GM19397 (cell line): ENCODE measurements at regions not wholly inside any gene's neighbourhood (a gene's known extent, or its start where the extent isn't known, plus 50 kb on each side); places are given as distances from the start of the nearest gene placed in this dataset.
"Not testable (repeated sequence)": the region's sequence is repeated elsewhere in the genome, so short reads cannot be mapped to it uniquely, and the experiment has no call there.

Experiments
- ATAC-seq: cut with Tn5 transposase; IDR thresholded peaks from one replicate; pipeline ENCODE4 v1.9.1; 2021; ENCODE audit warnings: mild to moderate bottlenecking, moderate library complexity; ENCODE audit not compliant: unreplicated experiment

DNA sequence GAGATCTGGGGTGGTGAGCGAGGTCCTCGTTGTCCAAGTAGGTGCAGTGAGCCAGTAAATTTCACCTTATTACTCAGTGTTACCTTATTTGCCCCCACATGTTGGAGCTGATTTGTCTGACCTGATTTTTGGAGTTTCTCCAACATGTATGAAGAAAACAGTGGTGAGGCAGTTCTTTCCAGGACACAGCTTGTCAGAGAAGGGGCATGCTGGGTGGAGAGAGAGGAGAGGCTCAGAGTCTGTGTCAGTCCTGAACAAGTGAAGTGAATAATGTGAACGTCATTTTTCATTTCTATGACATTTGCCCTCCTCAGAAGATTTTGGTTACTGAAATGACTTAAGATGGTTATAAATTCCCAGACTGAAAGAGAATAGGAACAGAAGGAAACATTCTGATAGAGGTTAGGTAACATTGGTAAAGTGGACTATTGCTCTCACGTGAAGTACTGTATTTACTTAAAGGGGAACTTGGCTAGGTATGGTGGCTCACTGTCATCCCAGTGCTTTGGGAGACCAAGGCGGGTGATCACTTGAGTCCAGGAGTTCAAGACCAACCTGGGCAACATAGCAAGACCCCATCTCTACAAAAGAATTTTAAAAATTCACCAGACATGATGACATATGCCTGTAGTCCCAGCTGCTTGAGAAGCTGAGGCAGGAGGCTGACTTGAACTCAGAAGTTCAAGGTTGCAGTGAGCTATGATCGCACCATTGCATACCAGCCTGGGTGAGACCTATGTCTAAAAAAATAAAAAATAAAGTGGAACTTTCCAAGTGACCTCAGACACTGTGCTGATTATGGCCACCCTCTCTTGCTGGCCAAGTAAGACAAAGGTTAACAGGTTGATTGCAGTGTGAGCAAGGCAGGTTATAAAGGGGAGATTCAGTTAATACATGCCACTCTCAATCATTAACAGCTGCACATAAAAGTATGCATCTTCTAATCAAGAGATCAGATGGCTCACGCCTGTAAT lies 184.3 kb downstream of the EDN1 start:
- ATAC-seq = no peak

DNA sequence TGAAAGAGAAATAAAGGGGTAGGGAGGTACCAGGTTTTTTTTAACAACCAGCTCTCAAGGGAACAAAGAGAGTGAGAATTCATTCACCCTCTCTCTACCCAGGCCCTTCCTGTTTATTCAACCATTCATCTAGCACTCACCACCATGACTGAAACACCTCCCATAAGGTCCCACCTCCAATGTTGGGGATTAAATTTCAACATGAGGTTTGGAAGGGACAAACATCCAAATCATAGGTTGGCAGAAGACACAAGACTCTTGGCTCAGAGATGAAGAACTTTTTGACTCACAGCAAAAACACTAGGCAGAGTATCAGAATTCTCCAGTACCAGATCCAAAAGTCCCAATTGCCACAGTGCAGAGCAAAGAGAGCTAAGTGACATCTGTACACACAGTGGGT lies 186.3 kb downstream of the EDN1 start:
- no peak for ATAC-seq

DNA sequence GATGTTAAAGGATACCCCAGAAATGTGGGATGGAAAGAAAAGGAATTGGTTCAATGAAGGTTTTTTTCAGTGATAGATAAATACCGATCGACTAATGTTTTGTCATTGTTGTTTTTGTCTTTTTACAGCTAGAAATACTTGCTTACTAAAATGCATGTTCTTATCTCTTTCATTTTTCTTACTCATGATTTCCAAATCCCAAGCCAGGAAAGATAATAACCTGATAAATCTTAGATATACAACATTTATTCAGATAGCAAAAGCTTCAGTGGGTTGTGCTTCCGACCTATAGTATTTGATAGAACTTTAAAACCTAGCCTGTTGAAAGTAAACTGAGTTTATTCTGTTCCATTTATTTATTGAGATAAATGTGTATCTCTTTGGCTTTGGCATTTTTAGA lies 187.5 kb downstream of the EDN1 start:
- ATAC-seq = no peak

DNA sequence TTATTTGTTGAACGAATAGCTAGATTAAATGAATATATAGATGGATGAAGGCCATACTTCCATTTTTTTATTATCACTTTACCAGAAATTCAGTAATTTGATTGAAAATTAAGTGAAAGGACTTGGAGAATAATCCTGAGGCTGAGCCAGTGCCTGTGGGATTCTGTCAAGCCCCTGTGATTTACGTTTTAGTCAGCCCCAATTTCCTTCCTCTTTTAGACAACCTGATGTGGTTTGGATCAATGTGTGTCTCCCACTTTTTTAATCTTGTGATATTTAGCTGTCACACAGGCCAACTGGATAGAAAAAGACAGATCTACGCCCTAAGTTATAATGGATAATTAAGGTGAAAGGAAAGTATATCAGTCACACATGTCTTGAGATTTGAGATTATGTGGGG lies 188.8 kb downstream of the EDN1 start:
- ATAC-seq = no peak

DNA sequence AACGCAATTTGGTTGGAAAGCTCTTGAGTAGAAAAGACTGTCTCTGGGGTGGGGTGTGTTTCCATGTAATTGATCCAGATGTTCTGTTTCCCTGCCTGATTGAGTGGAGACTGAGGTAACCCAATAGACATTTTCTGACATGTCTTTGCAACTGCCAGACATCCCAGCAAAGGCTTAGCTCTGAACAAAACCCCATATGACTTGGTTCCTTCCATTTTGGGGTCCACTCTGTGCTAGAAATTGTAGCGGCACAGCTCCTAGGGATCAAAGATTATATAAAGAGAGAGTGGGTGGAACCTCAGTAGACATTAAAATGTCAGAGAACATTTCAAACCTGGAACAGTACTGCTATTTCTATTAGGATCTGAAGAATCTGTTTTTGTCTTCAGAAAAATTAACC lies 189.3 kb downstream of the EDN1 start:
- no peak for ATAC-seq

DNA sequence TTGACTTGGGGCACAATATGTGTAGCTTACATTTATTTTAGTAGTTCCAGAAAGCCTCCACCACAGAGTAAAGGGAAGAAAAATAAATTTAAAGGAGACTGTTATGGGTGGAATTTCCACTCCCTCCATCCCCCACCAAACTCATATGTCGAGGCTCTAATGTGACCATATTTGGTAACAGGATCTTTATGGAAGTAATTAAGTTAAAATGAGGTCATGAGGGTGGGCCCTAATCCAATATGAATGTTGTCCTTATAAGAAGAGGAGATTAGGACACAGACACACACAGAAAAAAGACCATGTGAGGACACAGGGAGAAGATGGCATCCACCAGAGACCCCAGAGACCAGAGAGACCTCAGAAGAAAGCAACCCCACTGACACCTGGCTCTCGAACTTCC lies 189.7 kb downstream of the EDN1 start:
- no peak for ATAC-seq

DNA sequence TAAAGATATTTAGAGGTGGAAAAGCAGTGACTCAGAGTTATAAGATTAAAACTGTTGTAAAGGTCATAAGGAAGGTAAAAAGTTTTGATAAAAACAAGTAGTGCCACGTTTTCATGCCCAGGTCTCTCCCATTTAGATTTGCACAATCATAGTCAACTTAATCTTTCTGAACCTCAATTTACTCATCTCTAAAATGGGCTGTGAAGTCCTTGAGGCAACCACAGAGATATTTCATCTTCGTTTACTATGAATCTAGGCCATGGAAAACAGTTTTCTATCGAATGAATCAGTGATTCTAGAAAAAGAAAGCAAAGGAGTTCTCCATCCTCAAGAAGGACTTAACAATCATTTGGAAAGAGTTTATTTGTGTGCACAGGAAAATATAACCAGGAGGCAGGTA lies 190.2 kb downstream of the EDN1 start:
- ATAC-seq = no peak

DNA sequence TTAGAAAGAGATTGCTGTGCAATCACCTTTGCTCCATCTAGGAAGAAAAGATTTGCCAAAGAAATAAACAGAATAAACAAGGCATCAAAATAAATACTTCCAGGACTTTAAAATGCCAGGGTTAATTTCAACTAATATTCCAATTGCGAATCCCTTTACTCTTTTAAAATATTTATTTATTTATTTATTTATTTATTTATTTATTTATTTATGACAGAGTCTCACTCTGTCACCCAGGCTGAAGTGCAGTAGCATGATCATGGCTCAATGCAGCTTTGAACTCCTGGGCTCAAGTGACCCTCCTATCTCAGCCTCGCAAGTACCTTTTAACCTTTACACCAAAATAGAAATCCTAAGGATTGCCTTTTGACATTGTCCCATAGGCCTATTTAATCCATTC lies 191.1 kb downstream of the EDN1 start:
- no peak for ATAC-seq

DNA sequence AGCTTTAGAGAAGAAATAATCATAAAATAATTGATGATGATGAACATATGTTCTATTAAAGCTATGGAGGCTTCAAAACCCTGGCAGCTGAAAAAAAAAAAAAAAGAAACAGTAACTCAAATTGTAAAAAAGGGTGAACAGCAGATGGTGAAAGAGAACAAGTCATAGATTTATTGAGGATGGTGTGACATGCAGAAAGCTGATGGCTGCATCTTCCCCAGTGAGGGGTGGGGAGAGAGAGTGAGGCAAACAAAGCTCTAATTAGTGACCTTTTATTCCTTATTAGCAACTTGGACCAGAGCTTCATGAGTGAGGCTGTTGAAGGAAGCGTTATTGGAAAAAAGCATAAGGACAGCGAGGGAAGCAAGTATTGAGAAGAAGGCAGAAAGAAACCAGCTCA lies 191.7 kb downstream of the EDN1 start:
- ATAC-seq = no peak

DNA sequence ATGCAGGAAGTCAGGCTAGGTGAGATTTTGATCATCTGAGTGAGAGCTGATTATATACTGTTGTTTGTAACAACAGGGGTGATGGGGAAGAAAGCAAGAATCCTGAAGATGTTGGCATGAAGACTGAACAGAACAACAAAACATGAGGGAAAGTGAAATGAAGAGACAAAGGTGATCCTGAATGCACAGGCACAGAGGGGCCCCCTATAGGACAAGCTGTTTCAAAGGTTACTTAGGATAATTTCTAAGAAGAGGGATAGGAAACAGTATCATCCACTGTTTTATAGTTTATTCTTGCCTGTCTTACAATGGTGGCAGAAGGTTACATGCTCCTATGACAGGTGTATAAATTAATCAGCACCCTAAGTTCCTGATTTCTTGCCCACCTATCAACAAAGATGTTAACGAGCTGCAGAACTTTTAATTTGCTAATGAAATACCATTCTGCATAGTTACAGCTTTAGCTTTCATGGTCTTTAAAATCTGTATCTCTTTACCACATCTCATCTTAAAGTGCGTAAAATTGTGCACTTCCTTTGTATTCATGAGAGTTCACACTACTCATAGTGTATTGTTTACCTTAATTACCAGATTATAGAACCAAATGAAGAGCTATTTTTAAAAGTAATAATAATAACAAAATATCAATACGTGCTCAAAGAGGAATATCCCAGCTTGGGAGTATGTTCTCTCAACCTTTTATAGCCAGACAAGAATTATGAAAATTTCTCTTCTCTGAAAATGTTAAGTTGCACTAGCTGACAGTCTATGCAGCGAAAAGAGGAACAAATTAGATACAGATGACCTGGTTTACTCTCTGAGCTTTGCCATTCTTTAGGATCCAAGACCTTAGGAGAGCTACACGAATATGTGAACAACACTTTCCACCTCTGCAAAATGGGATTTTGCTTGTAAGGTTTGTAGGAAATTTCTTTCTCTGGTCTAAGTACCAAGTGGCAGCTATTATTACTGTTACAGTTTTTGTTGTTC lies 192.5 kb downstream of the EDN1 start:
- ATAC-seq = no peak

DNA sequence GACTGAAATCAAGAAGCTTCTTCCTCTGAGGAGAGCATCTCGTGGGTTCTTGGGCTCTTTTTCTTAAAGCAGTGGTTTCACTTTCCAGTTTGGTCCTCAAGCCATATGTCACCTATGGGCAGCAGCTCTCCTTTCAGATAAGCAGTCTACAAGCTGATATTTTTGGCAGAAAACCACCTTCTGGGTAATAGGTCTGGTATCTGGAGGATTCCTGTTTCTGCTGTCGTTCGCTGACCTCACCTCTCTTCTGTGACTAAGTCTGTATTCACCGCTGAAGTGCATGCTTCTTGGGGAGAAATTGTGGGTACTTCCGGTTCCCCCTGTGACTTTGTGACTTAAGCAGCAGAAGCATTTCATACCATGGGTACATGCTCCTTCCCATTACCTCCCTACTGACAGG lies 193.6 kb downstream of the EDN1 start:
- peak; percentile 78 for ATAC-seq

DNA sequence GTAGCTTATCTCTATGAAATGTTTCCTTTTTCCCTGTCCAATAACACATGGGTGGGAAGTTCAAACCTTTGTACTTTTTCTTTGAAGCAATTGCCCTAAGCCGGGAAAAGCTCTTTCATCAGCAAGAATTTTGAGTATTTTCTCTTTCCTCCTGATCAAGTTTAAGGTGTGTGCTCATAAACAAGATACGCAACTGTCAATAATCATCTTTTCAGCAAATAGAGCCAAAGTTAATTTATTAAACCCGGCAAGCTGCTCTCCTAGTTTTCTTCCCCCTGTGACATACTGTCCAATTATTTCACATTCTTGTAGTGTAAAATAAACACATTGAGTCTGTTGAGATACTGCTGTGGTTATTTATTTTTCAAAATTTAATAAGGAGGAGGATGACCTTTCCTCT lies 194.4 kb downstream of the EDN1 start:
- ATAC-seq = no peak

DNA sequence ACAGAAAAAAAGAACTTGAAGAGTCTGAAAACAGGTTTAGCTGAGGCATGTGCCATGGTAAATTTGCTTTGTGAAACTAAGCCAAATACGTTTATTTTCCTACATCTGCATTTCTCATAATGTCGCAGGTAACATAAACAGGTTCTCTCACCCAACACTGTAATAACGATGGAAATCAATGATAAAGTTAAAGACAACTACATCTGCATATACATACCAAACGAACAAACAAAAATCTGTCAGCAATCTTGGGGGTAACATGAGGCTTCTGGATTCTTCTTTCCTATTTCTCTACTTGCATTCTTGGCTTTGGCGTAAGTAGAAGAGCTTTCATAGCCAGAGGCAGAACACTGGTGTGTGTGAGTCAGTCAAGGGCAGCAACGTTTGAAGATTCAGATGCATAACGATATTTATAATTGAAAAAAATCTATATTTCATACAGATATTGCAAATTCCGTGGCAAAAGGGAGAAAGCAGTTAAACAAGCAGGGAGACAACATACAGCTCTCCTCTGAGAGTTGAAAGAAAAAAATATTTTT lies 195.1 kb downstream of the EDN1 start:
- no peak for ATAC-seq

DNA sequence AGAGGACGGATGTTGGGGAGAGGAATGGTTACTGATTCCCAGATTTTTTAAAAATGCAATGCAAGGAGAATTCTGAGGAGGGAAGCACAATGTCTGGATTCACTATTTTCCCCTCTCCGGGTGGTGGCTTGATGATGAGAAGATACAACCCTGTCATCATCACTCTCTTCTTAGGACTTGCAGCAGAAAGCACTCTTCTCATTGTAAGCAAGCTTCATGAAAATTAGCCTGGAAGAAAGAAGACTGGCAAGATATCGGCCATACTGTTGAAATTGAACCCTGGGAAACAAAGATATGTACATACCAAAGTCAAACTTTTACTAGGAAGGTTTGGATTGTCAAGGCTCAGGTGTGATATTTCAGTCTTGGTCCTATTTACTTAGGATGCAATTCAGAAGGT lies 195.7 kb downstream of the EDN1 start:
- ATAC-seq = no peak

DNA sequence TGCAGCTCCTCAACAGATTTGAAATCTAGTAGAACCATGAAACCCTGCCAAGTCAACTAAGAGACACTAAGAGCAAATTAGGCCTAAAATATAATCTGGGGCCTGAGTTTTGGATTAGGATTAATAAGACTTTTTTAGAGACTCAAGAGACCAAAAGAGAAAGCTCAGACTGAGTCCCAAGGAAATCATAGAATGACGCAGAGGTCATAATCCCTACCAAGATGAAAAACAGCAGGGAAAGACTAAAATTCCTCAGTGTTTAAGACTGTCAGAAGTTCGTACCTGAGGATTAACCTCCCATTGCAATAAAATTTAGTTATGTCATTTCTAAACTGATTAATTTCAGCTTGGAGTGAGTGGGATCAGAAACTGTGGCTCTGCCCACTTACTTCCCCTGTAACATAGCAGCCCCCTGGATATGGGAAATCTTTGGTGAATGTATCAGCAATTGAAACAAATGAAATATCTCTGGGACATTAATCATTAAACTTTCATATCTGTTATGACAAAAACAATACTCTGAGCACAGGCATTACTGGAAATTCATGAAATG lies 200.3 kb downstream of the EDN1 start:
- ATAC-seq = no peak

DNA sequence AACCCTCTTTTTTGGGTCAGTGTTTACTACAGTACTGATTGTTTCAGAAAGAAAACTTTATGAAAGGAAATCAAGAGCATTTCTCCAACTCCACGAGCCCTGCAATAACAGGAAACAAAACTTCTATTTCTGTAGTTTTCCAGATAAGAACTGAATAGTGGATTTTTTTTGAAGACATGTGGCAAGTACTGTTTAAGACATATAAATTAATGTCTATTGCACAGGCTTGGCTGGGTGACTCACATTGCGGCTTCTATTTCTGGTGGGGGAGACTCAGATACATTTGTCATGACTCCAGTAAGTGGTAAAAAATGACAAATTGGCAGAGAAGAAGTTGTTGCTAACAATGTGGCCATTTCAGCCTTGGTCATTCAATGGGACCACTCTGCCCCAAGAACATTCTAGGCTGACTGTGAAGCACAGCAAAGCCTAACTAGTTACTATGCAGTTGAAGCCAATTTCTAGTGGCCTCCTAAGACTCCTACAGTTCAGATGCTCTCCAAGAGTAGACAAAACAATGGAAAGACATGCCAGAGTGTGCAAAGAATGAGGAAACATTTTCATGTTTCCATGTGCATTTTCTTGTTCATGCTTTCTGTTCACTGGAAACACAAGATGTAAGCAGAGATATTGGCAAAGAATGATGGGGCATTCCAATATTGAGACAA lies 200.9 kb downstream of the EDN1 start:
- no peak for ATAC-seq

DNA sequence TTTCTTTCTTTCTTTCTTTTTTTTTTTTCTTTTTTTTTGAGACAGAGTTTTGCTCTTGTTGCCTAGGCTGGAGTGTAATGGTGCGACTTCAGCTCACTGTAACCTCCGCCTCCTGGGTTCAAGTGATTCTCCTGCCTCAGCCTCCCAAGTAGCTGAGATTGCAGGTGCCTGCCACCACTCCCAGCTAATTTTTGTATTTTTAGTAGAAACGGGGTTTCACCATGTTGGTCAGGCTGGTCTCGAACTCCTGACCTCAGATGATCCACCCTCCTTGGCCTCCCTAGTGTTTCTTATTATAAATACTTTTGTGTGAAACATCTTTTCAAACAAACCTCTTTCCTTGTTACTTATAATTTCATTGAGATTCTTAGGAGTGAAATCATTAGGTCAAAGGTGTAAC lies 202.8 kb downstream of the EDN1 start:
- ATAC-seq = not testable (repeated sequence)

DNA sequence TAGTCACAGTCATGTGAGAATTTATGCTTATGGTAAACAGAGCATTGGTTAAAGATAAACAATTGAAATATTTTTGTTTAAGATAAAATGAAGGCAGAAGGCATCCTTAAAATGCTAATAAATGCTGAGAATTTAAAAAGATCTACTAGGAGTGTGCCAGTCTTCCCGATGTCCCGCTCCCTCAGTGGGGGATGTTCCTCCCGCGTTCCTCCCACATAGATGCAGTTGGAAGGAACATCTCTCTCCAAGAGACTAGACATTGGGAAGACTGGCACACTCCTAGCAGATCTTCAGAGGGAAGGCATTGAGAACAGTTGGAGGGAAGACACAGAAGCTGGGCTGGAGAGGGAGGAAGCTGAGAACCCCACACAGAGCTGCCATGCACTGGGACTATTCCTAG lies 203.3 kb downstream of the EDN1 start:
- ATAC-seq = no peak

DNA sequence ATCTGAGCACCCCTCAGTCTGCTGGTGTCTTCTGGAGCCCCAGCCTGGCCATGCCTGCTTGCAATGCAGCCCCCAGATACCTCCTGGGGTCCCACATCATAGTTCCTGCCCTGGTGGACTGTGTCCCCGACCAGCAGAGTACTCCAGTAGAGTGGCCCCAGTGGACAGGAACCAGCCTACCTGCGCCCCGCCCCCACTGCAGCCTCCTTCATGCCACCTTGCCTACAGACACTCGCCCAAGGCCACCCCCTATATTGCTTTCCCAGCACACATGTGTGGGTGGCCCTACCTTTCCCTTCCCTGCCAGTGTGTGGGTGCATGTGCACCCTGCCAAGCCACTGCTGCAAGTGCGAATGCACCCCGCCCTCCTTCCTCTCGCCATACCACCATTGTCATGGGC lies 204.0 kb downstream of the EDN1 start:
- ATAC-seq = no peak

DNA sequence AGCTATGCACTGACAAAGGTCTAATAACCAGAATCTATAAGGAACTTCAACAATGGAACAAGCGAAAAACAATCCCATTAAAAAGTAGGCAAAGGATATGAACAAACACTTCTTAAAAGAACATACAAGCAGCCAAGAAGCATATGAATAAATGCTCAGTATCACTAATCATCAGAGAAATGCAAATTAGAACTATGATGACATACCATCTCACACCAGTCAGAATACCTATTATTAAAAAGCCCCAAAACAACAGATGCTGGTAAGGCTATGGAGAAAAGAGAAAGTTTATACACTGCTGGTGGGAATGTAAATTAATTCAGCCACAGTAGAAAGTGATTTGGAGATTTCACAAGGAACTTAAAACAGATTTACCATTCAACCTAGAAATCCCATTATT lies 211.8 kb downstream of the EDN1 start:
- no peak for ATAC-seq
